GM12878 (cell line): ENCODE measurements at regions not wholly inside any gene's neighbourhood (a gene's known extent, or its start where the extent isn't known, plus 50 kb on each side); places are given as distances from the start of the nearest gene placed in this dataset.

Source experiments
- ATAC-seq: fragments of 200-7000 bp; cut with Tn5 transposase; 3 replicates; pipeline ENCODE4 v1.9.1; 2020; ENCODE audit warnings: mild to moderate bottlenecking, moderate library complexity
- BruUV-seq: library from RNA; stranded (reverse); fragments of 400-500 nt; replicated peaks from 2 replicates; lab custom pipeline; 2021; lab: Mats Ljungman, UMichigan
- CTCF ChIA-PET: fragments of 300-600 bp; sonication (Branson Sonifier 250); formaldehyde crosslinking; extraction: SDS; loops from one replicate; lab custom pipeline; 2021; ENCODE audit warnings: inconsistent platforms; lab: Yijun Ruan, JAX
- POLR2A ChIA-PET: fragments of 350-600 bp; formaldehyde crosslinking; extraction: SDS; loops from one replicate; lab custom pipeline; 2021; ENCODE audit warnings: inconsistent platforms; lab: Charles Lee
- RAD21 ChIA-PET: fragments of 300-600 bp; sonication (Branson Sonifier 250); formaldehyde crosslinking; loops from one replicate; lab custom pipeline; 2023; ENCODE audit warnings: antibody characterized with exemption; ENCODE audit not compliant: unreplicated experiment; lab: Charles Lee
- SMC1A ChIA-PET: fragments of 300-600 bp; sonication (Branson Sonifier 250); formaldehyde crosslinking; loops from one replicate; lab custom pipeline; 2023; ENCODE audit not compliant: unreplicated experiment, uncharacterized antibody; lab: Charles Lee
- DNase-seq: peaks from one replicate; pipeline ENCODE4 v3.0.0-alpha.2; 2011; ENCODE audit warnings: low read depth, low spot score
- FAIRE-seq: peaks from 3 replicates; lab custom pipeline; 2011; peaks lifted over from hg19 to GRCh38; lab: Jason Lieb, UNC
- H2AFZ ChIP-seq: 2 replicates; pipeline ENCODE4 v1.6.0; 2011; ENCODE audit warnings: low read depth, low read length, control low read depth; ENCODE audit not compliant: control insufficient read depth
- H3K27ac ChIP-seq: 2 replicates; pipeline ENCODE4 v1.5.1; 2011; ENCODE audit warnings: control low read depth; ENCODE audit not compliant: control insufficient read depth, insufficient read depth
- H3K27me3 ChIP-seq, 2 experiments: replicated peaks in 1 of 2; 2 replicates each; pipeline versions ENCODE4 v1.6.0 to v1.6.1; 2011; ENCODE audit warnings: low read length in 1 of 2; ENCODE audit not compliant: control insufficient read depth in 2 of 2, insufficient read depth in 2 of 2
- H3K36me3 ChIP-seq, 2 experiments: 2 replicates each; pipeline ENCODE4 v1.5.1; 2011; ENCODE audit warnings: low read length in 1 of 2; ENCODE audit not compliant: control insufficient read depth in 2 of 2, insufficient read depth in 2 of 2
- H3K4me1 ChIP-seq: 2 replicates; pipeline ENCODE4 v1.6.1; 2011; ENCODE audit warnings: mild to moderate bottlenecking, low read length, moderate library complexity, mixed read lengths; ENCODE audit not compliant: control insufficient read depth, insufficient read depth
- H3K4me2 ChIP-seq: 2 replicates; pipeline ENCODE4 v1.6.0; 2011; ENCODE audit warnings: control low read depth; ENCODE audit not compliant: control insufficient read depth, insufficient read depth
- H3K4me3 ChIP-seq: fragments of 200-600 bp; sonication (generic); 2 replicates; pipeline ENCODE4 v1.5.1; 2016
- H3K79me2 ChIP-seq: 2 replicates; pipeline ENCODE4 v1.6.0; 2011; ENCODE audit warnings: low read length; ENCODE audit not compliant: control insufficient read depth, insufficient read depth
- H3K9ac ChIP-seq: 2 replicates; pipeline ENCODE4 v1.8.0; 2011; ENCODE audit warnings: low read length, control low read depth, mixed read lengths; ENCODE audit not compliant: control insufficient read depth, insufficient read depth
- H3K9me3 ChIP-seq: replicated peaks from 3 replicates; pipeline ENCODE4 v1.5.1; 2011; ENCODE audit warnings: mild to moderate bottlenecking, low read length; ENCODE audit not compliant: control insufficient read depth, insufficient read depth
- H4K20me1 ChIP-seq: 2 replicates; pipeline ENCODE4 v1.6.0; 2011; ENCODE audit not compliant: control insufficient read depth, insufficient read depth
- BCL11A ChIP-seq: IDR thresholded peaks from 2 replicates; pipeline ENCODE4 v1.6.1; 2011; ENCODE audit warnings: low read depth, low read length
- CREM ChIP-seq: IDR thresholded peaks from 2 replicates; pipeline ENCODE4 v1.6.1; 2014; ENCODE audit warnings: antibody characterized with exemption, low read depth
- E2F8 ChIP-seq: fragments of 450-650 bp; IDR thresholded peaks from 2 replicates; pipeline ENCODE4 v1.6.1; 2018; ENCODE audit warnings: mild to moderate bottlenecking, low read depth, moderate library complexity; ENCODE audit not compliant: partially characterized antibody
- E4F1 ChIP-seq: fragments of 450-650 bp; IDR thresholded peaks from 2 replicates; pipeline ENCODE4 v1.6.1; 2018; ENCODE audit warnings: borderline replicate concordance, mild to moderate bottlenecking; ENCODE audit not compliant: partially characterized antibody
- ELK1 ChIP-seq: IDR thresholded peaks from 2 replicates; pipeline ENCODE4 v1.6.1; 2012; ENCODE audit warnings: low read depth, low read length, improper control_type of control experiment
- GATAD2B ChIP-seq: fragments of 450-650 bp; conservative IDR thresholded peaks from 2 replicates; pipeline ENCODE4 v1.6.1; 2017; ENCODE audit warnings: low read depth, mild to moderate bottlenecking, moderate library complexity
- HDAC2 ChIP-seq: fragments of 200-600 bp; sonication (generic); IDR thresholded peaks from 2 replicates; pipeline ENCODE4 v1.6.1; 2017
- HSF1 ChIP-seq: fragments of 150-350 bp; IDR thresholded peaks from 2 replicates; pipeline ENCODE4 v1.6.1; 2014; ENCODE audit warnings: mild to moderate bottlenecking, low read depth, low read length
- NRF1 ChIP-seq: conservative IDR thresholded peaks from 2 replicates; pipeline ENCODE4 v1.6.1; 2011; ENCODE audit warnings: mild to moderate bottlenecking, low read depth, low read length, improper control_type of control experiment
- PAX5 ChIP-seq: IDR thresholded peaks from 2 replicates; pipeline ENCODE4 v1.6.1; 2011; ENCODE audit warnings: low read depth, low read length, borderline replicate concordance
- POU2F2 ChIP-seq: IDR thresholded peaks from 3 replicates; pipeline ENCODE4 v1.6.1; 2011; ENCODE audit warnings: low read depth, mild to moderate bottlenecking, low read length, borderline replicate concordance
- RELB ChIP-seq: fragments of 450-650 bp; IDR thresholded peaks from 2 replicates; pipeline ENCODE4 v1.6.1; 2017; ENCODE audit warnings: low read depth, mild to moderate bottlenecking, moderate library complexity
- SP1 ChIP-seq: IDR thresholded peaks from one replicate; pipeline ENCODE4 v1.6.1; 2011; ENCODE audit warnings: low read depth, low read length
- SUZ12 ChIP-seq: fragments of 200-600 bp; sonication (generic); IDR thresholded peaks from one replicate; pipeline ENCODE4 v1.6.1; 2018; ENCODE audit warnings: antibody characterized with exemption, mild to moderate bottlenecking; ENCODE audit not compliant: unreplicated experiment
- ZNF384 ChIP-seq: IDR thresholded peaks from 2 replicates; pipeline ENCODE4 v1.6.1; 2012; ENCODE audit warnings: low read depth, mild to moderate bottlenecking, low read length, improper control_type of control experiment, borderline replicate concordance
- WGBS: methylation state at CpG from one replicate; pipeline ENCODE4 v1.1.6; 2016; ENCODE audit warnings: low lambda C conversion rate; ENCODE audit not compliant: insufficient replicate concordance, insufficient coverage; ENCODE audit errors: missing lambda C conversion rate; 5-methylcytosine and 5-hydroxymethylcytosine counted together
- in situ Hi-C: fragments of 300-500 bp; cut with MboI; formaldehyde crosslinking; loops from 9 replicates; pipeline ENCODE4 v1.14.3; 2018; ENCODE audit warnings: mixed read lengths
- intact Hi-C: fragments of 100-400 bp; cut with micrococcal nuclease; formaldehyde crosslinking; loops from one replicate; pipeline ENCODE4 v1.14.2; 2022; ENCODE audit not compliant: unreplicated experiment

GRCh38 chr4:177235026-177235425 lies 74.6 kb upstream of the NEIL3 start (continued):
- TF ChIP-seq HSF1 (no peak), CREM (no peak), NRF1 (no peak), HDAC2 (no peak), SP1 (no peak), ELK1 (no peak), POU2F2 (no peak), E4F1 (no peak)

- WGBS = 51% methylated on average over 4 of the region's 4 CpGs
- in situ Hi-C loops (no loop called here), intact Hi-C loops (no loop called here)
- TF ChIP-seq BCL11A (no peak), RELB (no peak), E2F8 (no peak), ZNF384 (no peak), PAX5 (no peak), SUZ12 (no peak), GATAD2B (no peak)
- no peaks in the 10 kb centered on the region for H4K20me1 ChIP-seq
- no peaks in the 10 kb centered on the region for H3K36me3 ChIP-seq
- DNase-seq (no peak), ATAC-seq (no peak), FAIRE-seq (no peak)
- CTCF ChIA-PET = no interaction called here
- no peak overlapping the region for H3K4me3 ChIP-seq
- no peaks in the 10 kb centered on the region for H3K4me1 ChIP-seq
- H3K9me3 ChIP-seq = no peaks in the 10 kb centered on the region
- no peak overlapping the region for H2AFZ ChIP-seq
- H3K9ac ChIP-seq = no peak overlapping the region
- no peak overlapping the region for H3K27ac ChIP-seq
- no peak overlapping the region for H3K4me2 ChIP-seq
- no peaks in the 10 kb centered on the region for H3K79me2 ChIP-seq
- RAD21 ChIA-PET = no interaction called here
- BruUV-seq = no TSS peak
- POLR2A ChIA-PET = no interaction called here
- SMC1A ChIA-PET = interaction anchor here (1.2 kb wide), 1 partner anchor 12 kb away, joined by 5 read pairs; no protein-coding TSS in a partner anchor
- H3K27me3 ChIP-seq = no peaks in the 10 kb centered on the region
Observed at GRCh38 chr4:177236886-177237285, 72.8 kb upstream of the NEIL3 start.
